Fibroblast of lung (primary cell): ENCODE measurements at regions not wholly inside any gene's neighbourhood (a gene's known extent, or its start where the extent isn't known, plus 50 kb on each side); places are given as distances from the start of the nearest gene placed in this dataset.

ENCODE experiments used
- DNase-seq, 2 donors: peaks; one replicate each; pipeline versions ENCODE4 v3.0.0 to v3.0.0-alpha.2; 2010; ENCODE audit warnings: low read depth in 2 of 2
- H2AFZ ChIP-seq: 2 replicates; pipeline ENCODE4 v1.5.1; 2012; ENCODE audit warnings: low read length, control low read depth, inconsistent platforms
- H3K27ac ChIP-seq: 2 replicates; pipeline ENCODE4 v1.5.1; 2011; ENCODE audit warnings: low read length, control low read depth; ENCODE audit not compliant: insufficient read depth
- H3K27me3 ChIP-seq: 2 replicates; pipeline ENCODE4 v1.5.1; 2011; ENCODE audit warnings: mild to moderate bottlenecking, low read length; ENCODE audit not compliant: control insufficient read depth, insufficient read depth
- H3K36me3 ChIP-seq: 2 replicates; pipeline ENCODE4 v1.5.1; 2011; ENCODE audit warnings: low read length; ENCODE audit not compliant: control insufficient read depth, insufficient read depth
- H3K4me1 ChIP-seq: 2 replicates; pipeline ENCODE4 v1.5.1; 2011; ENCODE audit warnings: low read length; ENCODE audit not compliant: control insufficient read depth, insufficient read depth; ENCODE audit errors: extremely low read depth
- H3K4me2 ChIP-seq: 2 replicates; pipeline ENCODE4 v1.5.1; 2011; ENCODE audit warnings: low read length, control low read depth; ENCODE audit not compliant: insufficient read depth; ENCODE audit errors: extremely low read depth
- H3K4me3 ChIP-seq, 4 experiments: fragments of 200-600 bp in 1 of 4; sonication (generic) in 1 of 4; replicated peaks in 1 of 4; 2 replicates each; pipeline ENCODE4 v1.5.1; 2011 to 2016; ENCODE audit warnings: low read length in 4 of 4, low read depth in 3 of 4, mild to moderate bottlenecking in 3 of 4, control low read depth in 2 of 4, inconsistent platforms in 1 of 4, mixed read lengths in 1 of 4; ENCODE audit not compliant: insufficient read depth in 1 of 4; ENCODE audit errors: control extremely low read depth in 1 of 4
- H3K79me2 ChIP-seq: 2 replicates; pipeline ENCODE4 v1.5.1; 2012; ENCODE audit warnings: mild to moderate bottlenecking, low read length, inconsistent platforms; ENCODE audit not compliant: control insufficient read depth, insufficient read depth
- H3K9ac ChIP-seq: 2 replicates; pipeline ENCODE4 v1.5.1; 2011; ENCODE audit warnings: mild to moderate bottlenecking, low read length, control low read depth; ENCODE audit not compliant: insufficient read depth
- H3K9me3 ChIP-seq: 2 replicates; pipeline ENCODE4 v1.5.1; 2012; ENCODE audit warnings: low read depth, low read length; ENCODE audit not compliant: control insufficient read depth, insufficient read depth
- H4K20me1 ChIP-seq: 2 replicates; pipeline ENCODE4 v1.5.1; 2011; ENCODE audit warnings: low read length; ENCODE audit not compliant: control insufficient read depth, insufficient read depth; ENCODE audit errors: extremely low read depth
- EZH2 ChIP-seq: IDR thresholded peaks from 2 replicates; pipeline ENCODE4 v1.5.1; 2012; ENCODE audit warnings: low read length, control low read depth, mild to moderate bottlenecking; ENCODE audit errors: missing control alignments
- TF ChIP-seq, protein P1 (sequence below), 2 donors: IDR thresholded peaks in 1 of 2; conservative IDR thresholded peaks in 1 of 2; 1 replicate in 1 of 2; 2 replicates in 1 of 2; pipeline ENCODE4 v1.5.1; 2011 to 2012; ENCODE audit warnings: low read length in 2 of 2, control low read depth in 1 of 2, inconsistent platforms in 1 of 2, low read depth in 1 of 2, mild to moderate bottlenecking in 1 of 2

DNA sequence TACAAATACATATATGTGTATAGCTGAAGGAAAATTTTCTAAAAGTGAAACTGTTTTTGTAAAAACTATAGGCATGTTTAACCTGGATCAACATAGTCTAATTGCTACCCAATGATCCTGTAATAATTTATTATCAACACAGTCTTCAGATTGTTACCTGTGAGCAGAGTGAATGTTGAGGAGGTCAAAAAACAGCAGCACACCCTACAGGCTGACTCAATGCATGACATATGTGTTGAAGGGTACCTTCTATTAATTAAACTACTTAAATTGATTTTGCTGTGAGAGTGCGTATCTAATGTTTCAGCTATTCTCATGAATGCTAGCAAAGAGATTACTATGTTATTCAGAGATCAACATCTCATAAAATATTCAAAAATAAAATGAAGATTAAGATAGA is 411.4 kb downstream of the TNS3 start:
- no peaks in the 10 kb centered on the region for H3K4me1 ChIP-seq
- TF ChIP-seq EZH2, result no peak
- TF ChIP-seq, protein P1, sequence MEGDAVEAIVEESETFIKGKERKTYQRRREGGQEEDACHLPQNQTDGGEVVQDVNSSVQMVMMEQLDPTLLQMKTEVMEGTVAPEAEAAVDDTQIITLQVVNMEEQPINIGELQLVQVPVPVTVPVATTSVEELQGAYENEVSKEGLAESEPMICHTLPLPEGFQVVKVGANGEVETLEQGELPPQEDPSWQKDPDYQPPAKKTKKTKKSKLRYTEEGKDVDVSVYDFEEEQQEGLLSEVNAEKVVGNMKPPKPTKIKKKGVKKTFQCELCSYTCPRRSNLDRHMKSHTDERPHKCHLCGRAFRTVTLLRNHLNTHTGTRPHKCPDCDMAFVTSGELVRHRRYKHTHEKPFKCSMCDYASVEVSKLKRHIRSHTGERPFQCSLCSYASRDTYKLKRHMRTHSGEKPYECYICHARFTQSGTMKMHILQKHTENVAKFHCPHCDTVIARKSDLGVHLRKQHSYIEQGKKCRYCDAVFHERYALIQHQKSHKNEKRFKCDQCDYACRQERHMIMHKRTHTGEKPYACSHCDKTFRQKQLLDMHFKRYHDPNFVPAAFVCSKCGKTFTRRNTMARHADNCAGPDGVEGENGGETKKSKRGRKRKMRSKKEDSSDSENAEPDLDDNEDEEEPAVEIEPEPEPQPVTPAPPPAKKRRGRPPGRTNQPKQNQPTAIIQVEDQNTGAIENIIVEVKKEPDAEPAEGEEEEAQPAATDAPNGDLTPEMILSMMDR (conservative IDR thresholded peaks at IDR 0.05 in 1 of 2, IDR thresholded peaks at IDR 0.05 in 1 of 2; ENCODE audit: low read depth in 1 of 2, low read length in 2 of 2), result peak; percentile 27 to 53
- H3K9me3 ChIP-seq, result no peaks in the 10 kb centered on the region
- no peak overlapping the region for H3K4me3 ChIP-seq
- no peaks in the 10 kb centered on the region for H3K79me2 ChIP-seq
- H2AFZ ChIP-seq, result no peak overlapping the region
- H3K27ac ChIP-seq, result no peak overlapping the region
- H3K9ac ChIP-seq, result no peak overlapping the region
- H4K20me1 ChIP-seq, result no peaks in the 10 kb centered on the region
- no peak overlapping the region for H3K4me2 ChIP-seq
- H3K27me3 ChIP-seq, result no peaks in the 10 kb centered on the region
- peak in 1 of 2 donors; percentile 19 for DNase-seq
- no peaks in the 10 kb centered on the region for H3K36me3 ChIP-seq

DNA sequence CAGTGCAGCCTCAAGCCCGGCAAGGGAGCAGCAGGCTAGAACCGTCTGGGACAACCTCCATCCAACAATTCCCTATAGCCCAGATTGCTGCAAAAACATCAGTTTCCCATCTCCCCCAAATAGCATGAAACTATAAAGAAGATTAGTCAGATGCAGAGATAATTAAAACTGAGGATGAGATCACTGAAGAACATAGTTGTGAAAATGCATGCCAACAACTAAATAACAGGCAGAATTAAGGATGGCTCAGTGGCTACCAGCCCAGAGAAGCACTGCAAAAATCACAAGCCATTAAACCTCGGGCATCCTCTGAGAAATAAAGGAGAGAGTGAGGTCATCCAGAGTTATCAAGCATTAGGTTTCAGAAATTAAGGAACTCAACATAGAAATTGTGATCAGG is 427.1 kb downstream of the TNS3 start:
- Histone ChIP-seq H3K4me3 (no peak overlapping the region), H3K27me3 (no peaks in the 10 kb centered on the region), H3K27ac (no peak overlapping the region), H3K4me2 (no peak overlapping the region), H3K4me1 (peaks cover 10% of the 10 kb centered on the region), H3K9me3 (no peaks in the 10 kb centered on the region), H3K9ac (no peak overlapping the region), H2AFZ (no peak overlapping the region), H3K36me3 (no peaks in the 10 kb centered on the region), H4K20me1 (no peaks in the 10 kb centered on the region), H3K79me2 (no peaks in the 10 kb centered on the region)
- DNase-seq, result no peak
- no peak for TF ChIP-seq EZH2
- TF ChIP-seq, protein P1 (conservative IDR thresholded peaks at IDR 0.05 in 1 of 2, IDR thresholded peaks at IDR 0.05 in 1 of 2; ENCODE audit: low read depth in 1 of 2, low read length in 2 of 2), result no peak

DNA sequence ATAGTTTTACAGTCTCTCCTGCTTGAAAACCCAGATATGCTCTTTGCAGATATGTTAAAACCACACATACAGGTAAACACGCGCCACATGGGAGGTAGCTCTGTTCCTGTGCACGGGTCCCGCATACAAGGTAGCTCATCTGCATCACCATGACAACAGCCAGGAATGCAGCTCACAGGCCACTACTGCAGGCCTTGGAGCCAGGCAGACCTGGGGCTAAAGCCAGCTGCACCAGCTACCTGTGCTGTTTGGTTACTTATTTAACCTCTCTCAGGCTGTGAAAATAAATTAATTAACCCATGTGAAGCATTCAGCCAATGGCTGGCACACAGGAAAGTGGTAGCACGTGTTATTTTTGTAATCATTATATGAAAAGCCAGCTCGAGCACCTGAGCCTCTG is 428.3 kb downstream of the TNS3 start:
- no peak overlapping the region for H3K4me2 ChIP-seq

More for the DNA sequence above, 428.3 kb downstream of the TNS3 start:
- H3K9me3 ChIP-seq, result no peaks in the 10 kb centered on the region
- H3K9ac ChIP-seq, result no peak overlapping the region
- H2AFZ ChIP-seq, result no peak overlapping the region
- H3K36me3 ChIP-seq, result no peaks in the 10 kb centered on the region
- peak in 1 of 2 donors; percentile 11 for DNase-seq
- no peak overlapping the region for H3K27ac ChIP-seq
- H4K20me1 ChIP-seq, result no peaks in the 10 kb centered on the region
- no peaks in the 10 kb centered on the region for H3K27me3 ChIP-seq
- H3K4me1 ChIP-seq, result peaks cover 15% of the 10 kb centered on the region
- H3K79me2 ChIP-seq, result no peaks in the 10 kb centered on the region
- no peak overlapping the region for H3K4me3 ChIP-seq
- TF ChIP-seq EZH2, result no peak
- TF ChIP-seq, protein P1 (conservative IDR thresholded peaks at IDR 0.05 in 1 of 2, IDR thresholded peaks at IDR 0.05 in 1 of 2; ENCODE audit: low read depth in 1 of 2, low read length in 2 of 2), result no peak
